Colon (tissue), 2 donors: ENCODE measurements at regions not wholly inside any gene's neighbourhood (a gene's known extent, or its start where the extent isn't known, plus 50 kb on each side); places are given as distances from the start of the nearest gene placed in this dataset.
"Not testable (repeated sequence)": the region's sequence is repeated elsewhere in the genome, so short reads cannot be mapped to it uniquely, and the experiment has no call there.

Source experiments
- FAIRE-seq: peaks from 2 replicates; lab custom pipeline; 2012; peaks lifted over from hg19 to GRCh38; lab: Jason Lieb, UNC
- donor health status: control.
- donor health status: control.

GRCh38 chr14:28247491-28247890 lies 519.1 kb upstream of the FOXG1 start:
- FAIRE-seq: no peak

DNA sequence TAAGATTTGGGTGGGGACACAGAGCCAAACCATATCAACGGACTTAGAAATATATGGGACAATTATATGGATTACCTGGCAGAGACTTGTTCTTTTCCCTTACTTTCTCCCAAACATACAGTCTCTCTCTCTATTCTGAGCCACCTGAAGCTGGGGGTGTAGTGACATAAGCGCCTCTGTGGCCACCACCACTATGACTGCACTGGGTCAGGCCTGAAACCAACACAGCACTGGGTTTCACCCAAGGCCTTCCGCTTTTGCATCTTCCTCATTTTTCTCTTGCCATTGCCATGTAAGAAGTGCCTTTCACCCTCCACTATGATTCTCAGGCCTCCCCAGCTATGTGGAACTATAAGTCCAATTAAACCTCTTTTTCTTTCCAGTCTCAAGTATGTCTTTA lies 514.5 kb upstream of the FOXG1 start:
- FAIRE-seq: not testable (repeated sequence)

DNA sequence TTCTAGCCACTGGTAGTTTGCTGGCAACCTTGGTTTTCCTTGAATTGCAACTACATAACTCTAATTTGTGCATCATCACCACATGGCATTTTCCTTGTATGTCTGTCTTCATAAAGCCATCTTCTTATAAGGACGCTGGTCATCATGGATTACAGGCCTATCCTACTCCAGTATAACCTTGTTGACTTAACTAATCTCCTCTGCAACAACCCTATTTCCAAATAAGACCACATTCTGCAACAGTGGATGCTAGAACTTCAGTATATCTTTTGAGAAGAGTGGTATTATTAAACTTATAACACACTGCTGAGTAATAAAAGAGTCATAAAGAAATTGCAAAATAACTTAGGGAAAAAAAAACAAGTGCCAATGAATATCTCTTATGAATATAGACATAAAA lies 511.8 kb upstream of the FOXG1 start:
- FAIRE-seq: no peak

GRCh38 chr14:28264306-28264705 lies 502.3 kb upstream of the FOXG1 start:
- no peak for FAIRE-seq

DNA sequence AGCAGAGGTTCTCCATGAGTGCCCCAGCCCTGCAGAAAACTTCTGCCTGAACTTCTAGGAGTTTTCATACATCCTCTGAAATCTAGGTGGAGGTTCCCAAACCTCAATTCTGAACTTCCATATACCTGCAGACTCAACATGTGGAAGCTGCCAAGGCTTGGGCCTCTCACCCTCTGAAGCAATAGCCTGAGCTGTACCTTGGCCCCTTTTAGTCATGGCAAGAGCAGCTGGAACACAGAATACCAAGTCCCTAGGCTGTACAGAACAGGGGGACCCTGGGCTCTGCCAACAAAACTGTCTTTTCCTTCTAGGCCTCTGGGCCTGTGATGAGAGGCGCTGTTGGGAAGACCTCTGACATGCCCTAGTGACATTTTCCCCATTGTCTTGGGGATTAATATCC lies 494.3 kb upstream of the FOXG1 start:
- no peak for FAIRE-seq

GRCh38 chr14:28280530-28280929 lies 486.1 kb upstream of the FOXG1 start:
- FAIRE-seq: no peak

DNA sequence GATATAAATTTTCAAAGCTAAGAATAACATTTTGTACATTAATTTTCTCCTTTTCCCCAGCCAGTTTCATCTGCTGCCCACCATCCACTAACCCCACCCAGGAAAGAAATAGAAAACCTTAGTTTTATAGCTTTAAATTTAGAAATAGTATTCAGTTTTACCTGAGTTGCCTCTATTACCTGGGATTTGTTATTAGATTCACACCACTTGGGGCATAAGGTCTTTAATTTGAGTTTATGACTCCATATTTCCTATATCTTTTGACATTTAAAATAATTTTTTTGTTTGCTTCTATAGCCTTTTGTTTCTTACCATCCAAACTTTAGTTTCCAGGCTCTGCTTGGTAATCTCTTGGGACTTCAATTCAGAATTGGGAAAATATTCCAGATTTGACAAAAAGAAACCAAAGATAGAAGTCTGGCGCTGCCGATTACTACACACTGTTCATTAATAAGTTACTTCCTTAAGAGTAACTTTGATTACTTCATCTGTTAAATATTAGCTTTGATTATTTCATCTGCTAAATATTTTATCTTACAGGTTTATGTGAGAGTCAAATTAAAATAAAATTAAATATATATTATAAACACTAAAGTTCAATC lies 485.5 kb upstream of the FOXG1 start:
- FAIRE-seq: no peak

DNA sequence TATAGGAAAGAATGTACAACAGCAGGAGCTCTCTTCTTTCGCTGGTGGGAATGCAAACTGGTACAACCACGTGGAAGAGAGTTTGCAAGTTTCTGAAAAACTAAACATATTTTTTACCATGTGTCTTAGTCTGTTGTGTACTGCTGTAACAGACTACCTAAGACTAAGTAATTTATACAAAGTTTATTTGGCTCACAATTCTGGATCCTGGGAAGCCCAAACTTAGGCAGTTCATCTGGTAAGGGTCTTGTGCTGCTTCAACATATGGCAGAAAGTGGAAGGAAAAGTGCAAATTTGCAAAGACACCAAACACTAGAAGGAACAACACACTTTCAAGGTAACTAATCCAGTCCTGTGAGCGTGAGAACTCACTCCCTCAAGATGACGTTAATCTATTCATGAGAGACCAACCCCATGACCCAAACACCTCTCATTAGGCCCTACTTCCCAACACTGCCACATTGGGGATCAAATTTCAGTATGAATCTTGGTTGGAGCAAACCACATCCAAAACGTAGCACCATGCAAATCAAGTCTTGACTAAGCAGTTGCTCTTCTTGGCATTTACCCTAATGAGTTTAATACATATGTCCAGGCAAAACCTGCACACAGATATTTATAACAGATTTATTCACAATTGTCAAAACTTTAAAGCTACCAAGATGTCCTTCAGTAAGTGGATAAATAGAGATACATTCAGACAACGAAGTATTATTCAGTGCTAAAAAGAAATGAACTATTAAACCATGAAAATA lies 481.9 kb upstream of the FOXG1 start:
- no peak for FAIRE-seq

DNA sequence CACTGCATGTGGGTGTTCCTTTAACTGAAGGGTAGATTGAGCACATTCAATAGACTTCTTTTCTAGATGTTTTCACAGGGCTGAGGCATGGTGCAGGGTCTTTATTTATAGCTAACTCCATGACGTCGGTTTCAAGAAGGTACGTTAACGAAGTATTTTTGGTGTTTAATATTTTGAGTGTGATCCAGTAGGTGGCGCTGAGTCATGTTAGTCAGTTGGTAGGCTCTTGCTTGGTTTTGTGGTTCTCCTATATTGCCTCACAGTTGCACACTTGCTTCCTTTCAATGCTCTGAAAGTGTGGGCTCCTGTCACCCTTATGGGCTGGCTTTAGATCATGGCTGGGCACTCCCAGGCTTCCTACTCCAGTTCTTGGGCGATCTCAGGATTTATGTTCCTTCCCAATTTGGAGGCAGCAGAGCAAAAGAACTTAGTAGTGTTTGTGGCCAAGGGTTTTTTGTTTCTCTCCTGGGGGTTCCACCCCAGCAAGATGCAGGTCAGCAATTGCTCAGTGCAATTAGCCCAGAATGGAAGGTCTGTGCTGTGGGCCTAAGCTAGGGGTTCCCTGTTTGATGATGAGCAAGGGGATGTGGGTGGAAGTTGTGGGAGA lies 471.6 kb upstream of the FOXG1 start:
- FAIRE-seq: no peak

DNA sequence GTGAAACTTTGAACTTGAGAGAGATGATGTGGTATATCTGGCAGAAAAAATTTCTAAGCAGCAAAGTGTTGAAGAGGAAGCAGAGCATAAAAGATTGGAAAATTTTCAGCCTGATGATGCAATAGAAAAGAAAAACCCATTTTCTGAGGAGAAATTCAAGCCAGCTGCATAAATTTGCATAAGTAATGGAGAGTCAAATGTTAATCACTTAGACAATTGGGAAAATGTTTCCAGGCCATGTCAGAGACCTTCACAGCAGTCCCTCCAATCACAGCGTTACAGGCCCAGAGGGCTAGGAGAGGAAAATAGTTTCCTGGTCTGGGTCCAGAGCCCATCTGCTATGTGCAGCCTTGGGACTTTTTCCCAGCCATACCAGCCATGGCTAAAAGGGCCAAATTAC lies 469.0 kb upstream of the FOXG1 start:
- no peak for FAIRE-seq

DNA sequence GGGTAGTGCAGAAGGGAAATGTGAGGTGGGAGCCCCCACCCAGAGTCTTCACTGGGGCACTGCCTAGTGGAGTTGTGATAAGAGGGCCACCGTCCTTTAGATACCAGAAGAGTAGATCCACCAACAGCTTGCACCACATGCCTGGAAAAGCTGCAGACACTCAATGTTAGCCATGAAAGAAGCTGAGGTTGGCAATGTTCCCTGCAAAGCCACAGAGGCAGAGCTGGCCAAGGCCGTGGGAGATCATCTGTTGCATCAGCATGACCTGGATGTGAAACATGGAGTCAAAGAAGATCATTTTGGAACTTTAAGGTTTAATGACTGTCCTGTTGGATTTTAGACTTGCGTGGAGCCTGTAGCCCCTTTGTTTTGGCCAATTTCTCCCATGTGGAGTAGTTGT lies 468.4 kb upstream of the FOXG1 start:
- no peak for FAIRE-seq

GRCh38 chr14:28299227-28299626 lies 467.4 kb upstream of the FOXG1 start:
- no peak for FAIRE-seq

DNA sequence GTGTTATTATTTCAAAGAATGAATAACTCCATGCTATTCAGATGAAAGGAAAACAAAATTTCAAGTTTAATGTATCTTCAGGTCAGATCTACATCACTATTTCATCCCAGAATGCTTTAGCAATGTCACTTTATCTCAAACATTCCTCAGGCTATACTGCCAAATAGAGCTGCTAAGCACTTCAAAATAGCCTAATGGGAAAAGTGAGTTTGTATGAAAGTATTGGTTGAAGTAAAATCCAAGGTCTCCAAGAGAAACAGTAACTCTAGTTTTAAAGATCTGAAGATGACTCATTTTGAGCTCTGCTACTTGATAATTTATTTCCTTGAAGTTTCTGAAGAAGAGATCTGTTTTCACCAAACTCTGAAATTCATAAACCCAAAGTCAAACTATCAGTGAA lies 466.2 kb upstream of the FOXG1 start:
- no peak for FAIRE-seq

DNA sequence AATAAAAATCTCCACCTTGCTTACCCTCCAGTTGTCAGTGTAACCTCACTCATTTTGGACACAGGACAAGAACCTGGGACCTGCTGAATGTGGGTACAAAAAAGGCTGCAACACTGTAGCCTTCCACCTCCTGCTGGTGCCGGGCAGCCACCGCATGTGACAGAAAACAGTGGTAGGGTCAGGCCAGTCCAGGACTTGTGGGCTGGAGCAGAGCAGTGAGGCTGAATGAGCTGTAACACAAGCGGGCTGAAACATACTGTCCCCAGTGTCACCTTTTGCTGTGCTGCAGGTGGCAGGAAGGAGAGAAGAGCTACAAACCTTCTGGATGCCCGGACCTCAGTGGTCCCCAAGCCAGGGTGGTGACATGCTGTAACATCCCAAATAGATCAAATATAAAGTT lies 465.4 kb upstream of the FOXG1 start:
- FAIRE-seq: no peak

GRCh38 chr14:28303248-28303647 lies 463.3 kb upstream of the FOXG1 start:
- no peak for FAIRE-seq

GRCh38 chr14:28305938-28306337 lies 460.6 kb upstream of the FOXG1 start:
- no peak for FAIRE-seq

GRCh38 chr14:28307506-28307905 lies 459.1 kb upstream of the FOXG1 start:
- FAIRE-seq: no peak

- FAIRE-seq: no peak
Observed at GRCh38 chr14:28308734-28309133, 457.9 kb upstream of the FOXG1 start.

GRCh38 chr14:28317890-28318675 lies 448.5 kb upstream of the FOXG1 start:
- FAIRE-seq: not testable (repeated sequence)

- no peak for FAIRE-seq
Observed at GRCh38 chr14:28321475-28322244, 444.9 kb upstream of the FOXG1 start.

DNA sequence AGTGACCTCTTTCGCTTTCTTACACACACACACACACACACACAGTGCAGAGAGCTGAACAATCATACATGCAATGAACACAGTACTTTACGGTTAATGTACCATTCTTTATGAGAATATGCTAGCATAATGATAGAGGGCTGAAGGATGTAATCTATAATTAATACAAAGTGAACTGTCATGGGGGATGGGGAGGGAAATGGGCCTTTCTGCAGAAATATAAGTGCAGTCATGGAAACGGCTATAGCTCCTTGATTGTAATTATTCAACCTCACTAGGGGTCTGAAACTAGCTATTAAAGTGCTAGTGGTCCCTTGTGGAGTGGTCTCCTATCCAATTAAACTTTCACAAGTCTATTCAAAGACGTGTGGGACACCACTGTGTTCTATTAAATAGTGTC lies 443.2 kb upstream of the FOXG1 start:
- no peak for FAIRE-seq
